NOMO-1 treated with DMSO at 0.1 percent for 48 hours (cell line): ENCODE measurements at regions not wholly inside any gene's neighbourhood (a gene's known extent, or its start where the extent isn't known, plus 50 kb on each side); places are given as distances from the start of the nearest gene placed in this dataset.

ENCODE experiments used
- DNase-seq: peaks from one replicate; lab custom pipeline; 2025; ENCODE audit not compliant: unreplicated experiment; lab: John Stamatoyannopoulos, UW

DNA sequence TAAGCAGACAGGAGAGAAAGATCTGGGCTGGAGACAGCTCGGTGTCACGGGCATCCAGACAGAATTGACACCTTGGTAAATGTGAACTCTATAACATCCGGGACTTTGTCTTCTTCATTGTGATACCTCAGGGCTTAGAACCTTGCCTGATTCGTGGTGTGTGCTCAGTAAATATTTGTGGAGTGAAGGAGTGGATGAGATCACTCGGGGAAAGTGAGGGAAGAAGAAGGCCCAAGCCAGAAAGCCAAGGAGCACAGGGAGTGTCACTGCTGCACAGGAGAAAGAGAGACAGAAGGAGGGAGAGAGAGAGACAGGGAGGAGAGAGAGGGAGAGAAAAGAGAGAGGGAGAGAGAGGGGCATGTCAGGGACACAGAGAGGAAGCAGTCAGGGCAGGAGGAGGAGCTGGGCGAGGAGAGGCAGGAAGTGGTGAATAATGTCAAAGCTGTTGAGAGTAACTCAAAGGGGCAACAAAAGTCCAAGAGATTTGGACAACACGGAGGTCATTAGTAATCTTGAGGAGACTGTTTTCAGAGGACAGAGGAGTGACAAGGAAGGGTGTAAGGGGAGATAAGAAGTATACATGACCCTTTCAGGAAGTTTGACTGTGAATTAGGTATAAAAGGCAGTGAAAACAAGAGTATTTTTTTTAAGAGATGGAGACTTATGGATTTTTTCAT lies 141.6 kb upstream of the MAX start:
- peak; percentile 2 for DNase-seq

DNA sequence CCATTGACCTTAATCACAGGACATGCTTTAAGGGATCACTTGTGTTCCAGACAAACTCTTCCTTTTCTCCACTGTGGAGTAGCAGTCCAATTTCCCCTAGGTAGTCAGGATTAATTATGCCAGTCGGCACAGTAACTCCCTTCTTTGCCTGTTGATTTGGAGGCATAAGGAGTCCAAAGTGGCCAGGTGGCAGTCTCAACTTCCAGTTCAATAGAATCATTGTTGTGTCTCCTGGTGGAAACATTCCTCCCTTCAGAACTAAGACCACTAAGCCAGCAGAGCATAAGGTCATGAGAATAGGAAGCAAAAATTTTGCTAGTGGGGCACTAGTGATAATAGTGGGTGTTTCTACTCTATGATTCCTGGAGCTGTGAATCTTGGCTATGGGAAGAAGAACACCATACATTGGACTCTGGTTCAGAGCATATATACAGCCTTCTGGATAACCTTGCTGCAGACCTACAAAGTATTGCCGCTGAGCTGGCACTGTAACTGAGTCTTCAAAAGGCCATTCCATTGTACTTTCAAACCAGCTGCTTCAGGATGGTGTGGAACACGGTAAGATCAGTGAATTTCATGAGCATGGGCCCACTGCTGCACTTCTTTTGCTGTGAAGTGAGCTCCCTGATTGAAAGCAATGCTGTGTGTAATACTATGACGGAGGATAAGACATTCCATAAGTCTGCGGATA lies 147.3 kb upstream of the MAX start:
- DNase-seq = no peak

DNA sequence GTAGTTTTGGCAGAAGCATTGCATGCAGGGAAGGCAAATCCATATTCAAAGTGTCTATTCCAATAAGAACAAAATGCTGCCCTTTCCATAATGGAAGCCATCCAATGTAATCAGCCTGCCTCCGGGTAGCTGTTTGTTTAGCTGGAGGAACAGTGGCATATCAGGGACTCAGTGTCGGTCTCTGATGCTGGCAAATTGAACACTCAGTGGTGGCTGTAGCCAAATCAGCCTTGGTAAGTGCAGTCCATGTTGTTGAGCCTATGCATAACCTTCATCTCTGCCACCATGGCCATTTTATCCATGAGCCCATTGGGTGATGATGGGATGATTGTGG lies 147.8 kb upstream of the MAX start:
- no peak for DNase-seq

DNA sequence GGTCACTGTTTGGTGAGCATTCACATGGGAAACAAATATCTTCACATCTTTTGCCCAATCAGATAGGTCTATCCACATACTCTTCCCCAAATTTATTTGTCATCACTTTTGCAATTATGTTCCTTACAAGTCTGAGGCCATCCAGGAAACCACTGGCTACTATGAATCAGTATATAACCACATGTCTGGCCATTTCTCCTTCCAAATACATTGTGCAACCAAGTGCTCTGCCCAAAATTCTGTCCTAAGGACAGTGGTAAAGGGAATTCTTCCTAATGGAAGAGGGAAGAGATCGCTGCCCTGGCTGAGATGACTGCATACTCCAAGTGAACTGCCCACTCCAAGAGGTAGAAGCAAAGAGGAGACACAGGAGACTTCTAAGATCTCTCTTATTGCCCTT lies 148.9 kb upstream of the MAX start:
- DNase-seq = no peak

DNA sequence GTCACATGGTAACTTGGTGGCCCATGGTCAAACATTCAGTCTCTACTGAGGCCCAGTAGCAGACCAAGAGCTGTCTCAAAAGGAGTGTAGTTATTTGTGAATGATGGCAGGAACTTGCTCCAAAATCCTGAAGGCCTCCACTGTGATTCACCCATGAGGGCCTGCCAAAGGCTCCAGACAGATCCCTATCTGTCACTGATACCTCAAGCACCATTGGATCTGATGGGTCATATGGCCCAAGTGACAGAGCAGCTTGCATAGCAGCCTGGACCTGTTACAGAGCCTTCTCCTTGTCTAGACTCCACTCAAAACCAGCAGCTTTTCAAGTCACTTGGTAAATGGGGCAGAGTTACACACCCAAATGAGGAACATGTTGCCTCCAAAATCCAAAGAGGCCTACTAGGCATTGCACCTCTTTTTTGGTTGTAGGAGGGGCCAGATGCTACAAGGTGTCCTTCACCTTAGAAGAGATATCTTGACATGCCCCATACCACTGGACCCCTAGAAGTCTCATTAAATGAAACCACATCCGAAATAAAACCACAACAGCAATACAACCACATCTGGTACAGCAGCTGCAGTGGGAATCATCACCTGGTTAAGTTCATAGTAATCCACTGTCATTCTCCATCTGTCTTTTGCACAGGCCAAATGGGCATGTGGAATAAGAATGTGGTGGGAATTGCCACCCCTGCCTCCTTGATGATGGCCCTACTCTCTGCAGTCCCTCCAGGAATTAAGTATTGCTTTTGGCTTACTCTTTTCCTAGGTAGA lies 150.4 kb upstream of the MAX start:
- DNase-seq = no peak

DNA sequence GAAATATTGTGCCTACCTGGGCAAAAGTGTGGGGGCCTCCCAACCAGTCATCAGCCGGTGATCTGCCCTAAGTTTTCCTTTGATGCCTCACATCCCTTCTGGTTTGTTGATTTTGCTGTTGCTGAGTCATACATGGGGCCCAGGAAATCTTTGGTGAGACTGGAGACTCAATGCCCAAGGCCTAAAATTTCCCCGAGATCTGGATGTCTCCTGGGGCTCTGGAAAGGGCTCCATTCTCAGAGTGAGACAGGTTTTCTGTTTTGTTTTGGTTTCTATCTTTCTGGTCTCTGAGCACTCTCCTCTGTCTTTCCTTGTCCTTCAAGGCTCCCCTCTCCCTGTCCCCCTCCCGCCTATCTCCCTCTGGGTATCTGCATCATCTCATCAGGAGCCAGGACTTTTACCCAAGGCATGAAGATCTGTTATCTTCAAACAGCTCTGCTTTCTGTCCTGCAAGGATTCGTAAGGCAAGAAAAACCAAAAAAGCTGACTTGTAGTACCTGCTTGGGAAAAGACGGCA lies 152.8 kb upstream of the MAX start:
- DNase-seq = no peak

DNA sequence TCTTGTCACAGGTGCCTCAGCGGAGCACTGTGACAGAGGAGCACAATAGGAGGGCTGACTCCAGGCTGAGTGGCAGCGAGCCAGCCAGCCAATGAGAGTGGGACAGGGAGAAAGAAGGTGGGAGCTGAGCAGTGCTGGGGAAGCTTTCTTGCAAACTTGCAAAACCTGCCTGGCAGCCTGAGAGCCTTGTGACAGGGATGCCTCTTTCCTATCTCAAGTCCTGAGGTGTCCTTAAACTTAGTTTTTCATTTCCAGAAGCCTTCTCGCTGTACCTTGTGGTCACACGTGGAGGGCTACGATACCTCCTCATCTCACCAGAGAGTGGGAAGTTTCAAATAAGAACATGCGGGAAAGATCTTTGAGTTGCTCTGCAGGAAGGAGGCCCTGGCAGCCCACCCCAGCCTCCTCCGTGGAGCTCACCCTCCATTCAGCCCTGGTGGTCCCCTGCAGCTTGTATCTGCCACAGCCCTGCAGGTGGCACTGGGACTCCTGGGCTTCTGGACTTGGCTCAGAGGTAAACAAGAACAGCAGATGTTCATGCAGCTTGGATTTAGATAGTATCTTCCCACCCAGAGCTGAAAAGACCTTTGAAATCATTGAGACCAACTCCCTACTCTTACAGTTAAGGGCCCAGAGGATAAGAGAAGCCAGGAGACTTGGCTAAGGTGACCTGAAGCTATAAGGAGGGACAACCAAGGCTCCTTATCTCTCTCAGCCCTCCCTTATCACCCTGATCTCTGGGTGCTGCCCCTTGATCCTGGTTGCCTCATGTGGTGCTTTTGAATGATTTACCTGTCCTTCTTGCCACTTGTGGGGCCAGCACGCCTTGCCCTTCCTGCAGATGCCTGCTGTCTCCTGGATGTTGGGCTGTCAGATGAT lies 153.5 kb upstream of the MAX start:
- no peak for DNase-seq

DNA sequence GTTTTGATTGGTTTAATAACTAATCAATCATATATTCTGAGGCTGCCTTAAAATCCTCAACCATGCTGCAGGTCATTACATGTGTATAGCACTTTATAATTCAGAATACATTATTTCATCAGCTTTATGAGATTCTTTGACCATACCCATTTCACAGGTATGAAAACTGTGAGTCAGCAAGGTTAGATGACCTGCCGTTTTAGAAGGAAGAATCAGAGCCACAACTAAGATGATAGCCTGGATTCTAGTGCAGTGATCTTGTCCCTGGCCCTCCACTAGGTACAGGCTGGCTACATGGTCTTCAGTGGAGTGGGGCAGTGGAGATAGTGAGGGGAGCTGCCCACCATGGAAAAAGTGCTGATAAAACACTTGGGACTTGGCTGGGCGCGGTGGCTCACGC lies 154.4 kb upstream of the MAX start:
- no peak for DNase-seq

DNA sequence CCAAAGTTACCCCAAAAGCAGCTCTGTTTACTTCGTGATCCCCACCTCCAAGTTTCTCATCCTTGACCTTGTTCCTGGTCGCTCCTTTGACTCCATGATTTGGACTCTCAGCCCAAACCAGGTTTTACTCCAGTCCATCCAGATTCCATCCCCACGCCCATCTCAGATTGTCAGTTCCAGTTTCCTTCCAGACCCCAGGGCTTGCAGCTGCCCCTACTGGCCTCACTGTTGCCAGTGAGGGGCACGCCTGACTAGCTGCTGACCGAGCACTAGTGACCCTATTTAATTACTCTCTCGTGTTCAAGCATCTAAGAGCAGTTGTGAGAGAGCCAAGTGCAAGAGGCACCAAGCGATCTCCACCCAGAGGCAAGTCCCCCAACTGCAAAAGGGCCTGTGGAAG lies 155.1 kb upstream of the FUT8 start:
- no peak for DNase-seq

DNA sequence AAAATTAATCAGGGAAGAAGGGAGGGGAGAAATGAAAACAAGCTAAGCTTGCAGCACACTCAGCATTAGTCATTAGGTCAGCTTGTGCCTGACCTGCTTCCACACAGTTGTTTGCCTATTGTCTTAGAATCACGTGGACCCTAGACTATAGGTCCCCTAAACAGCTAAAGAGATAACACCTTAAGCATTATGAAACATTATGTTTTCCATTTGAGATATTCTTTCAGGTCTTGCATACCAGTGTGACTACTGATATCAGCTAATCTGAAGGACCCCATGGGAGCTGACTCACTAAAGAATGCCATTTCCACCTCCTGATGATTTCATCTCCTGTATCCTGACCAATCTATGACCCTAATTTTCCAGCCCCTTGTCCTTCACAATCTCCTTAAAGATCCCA lies 154.1 kb upstream of the FUT8 start:
- DNase-seq = no peak

DNA sequence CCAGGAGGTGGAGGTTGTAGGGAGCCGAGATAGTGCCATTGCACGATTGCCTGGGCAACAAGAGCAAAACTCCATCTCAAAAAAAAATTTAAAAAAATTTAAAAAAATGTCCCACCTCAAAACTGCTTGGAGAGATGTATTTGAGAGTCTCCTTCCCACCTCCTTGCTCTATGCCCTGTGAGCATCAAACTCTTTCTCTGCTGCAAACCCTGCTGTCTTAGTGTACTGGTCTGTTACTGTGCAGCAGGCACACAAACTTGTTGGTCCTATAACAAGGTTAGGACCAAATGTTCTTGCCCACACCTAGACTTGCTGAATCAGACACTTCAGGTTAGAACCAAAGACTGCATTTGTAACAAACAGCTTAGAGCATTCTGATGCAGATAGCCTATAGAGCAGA lies 153.5 kb upstream of the FUT8 start:
- no peak for DNase-seq

DNA sequence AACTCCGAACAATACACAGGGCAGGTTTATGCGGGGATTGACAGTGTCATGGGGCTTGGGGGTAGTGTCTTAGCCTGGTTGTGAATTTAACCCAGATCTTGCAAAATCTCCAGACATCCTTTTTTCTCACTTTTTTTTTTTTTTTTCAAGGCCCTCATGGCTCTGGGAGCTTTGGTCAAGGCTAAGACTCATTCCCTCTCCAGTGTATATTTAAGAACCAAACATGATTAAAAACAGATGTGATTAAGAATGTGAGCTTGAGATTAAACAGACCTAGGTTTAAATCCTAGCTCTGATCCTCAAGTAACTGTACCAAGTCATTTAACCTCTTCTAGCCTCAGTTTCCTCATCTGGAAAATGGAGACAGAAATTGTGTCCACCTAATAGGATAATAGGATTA lies 151.7 kb upstream of the FUT8 start:
- DNase-seq = no peak

DNA sequence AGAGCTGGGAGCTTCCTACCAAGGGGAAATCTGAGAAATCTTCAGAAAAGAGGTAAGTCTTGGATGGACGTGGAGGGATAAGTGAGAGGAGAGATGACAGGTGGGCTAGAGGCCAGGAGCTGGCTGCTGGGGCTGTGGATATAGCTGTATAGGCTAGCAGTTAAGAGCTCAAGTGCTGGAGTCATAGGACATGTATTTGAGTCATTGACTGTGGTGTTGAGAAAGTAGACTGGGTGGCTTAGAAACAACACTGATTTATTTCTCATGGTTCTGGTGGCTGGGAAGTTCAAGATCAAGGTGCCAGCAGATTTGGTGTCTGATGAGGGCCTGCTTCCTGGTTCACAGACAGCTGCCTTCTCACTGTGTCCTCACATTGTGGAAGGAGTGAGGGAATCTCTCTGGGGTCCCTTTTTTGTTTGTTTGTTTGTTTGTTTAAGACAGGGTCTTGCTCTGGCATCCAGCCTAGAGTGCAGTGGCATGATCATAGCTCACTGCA lies 151.1 kb upstream of the FUT8 start:
- no peak for DNase-seq

DNA sequence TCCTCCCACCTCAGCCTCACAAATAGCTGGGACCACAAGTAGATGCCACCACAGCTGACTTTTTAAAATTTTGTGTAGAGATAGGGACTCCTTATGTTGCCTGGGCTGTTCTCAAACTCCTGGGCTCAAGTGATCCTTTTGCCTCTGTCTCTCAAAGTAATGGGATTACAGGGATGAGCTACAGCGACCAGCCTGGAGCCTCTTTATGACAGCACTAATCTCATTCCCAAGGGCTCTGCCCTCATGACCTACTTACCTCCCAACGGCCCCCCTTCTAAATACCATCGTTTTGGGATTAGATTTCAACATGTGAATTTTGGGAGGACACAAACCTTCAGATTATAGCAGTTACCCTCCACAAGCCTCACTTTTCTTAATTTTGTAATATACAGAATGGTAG lies 150.6 kb upstream of the FUT8 start:
- no peak for DNase-seq

DNA sequence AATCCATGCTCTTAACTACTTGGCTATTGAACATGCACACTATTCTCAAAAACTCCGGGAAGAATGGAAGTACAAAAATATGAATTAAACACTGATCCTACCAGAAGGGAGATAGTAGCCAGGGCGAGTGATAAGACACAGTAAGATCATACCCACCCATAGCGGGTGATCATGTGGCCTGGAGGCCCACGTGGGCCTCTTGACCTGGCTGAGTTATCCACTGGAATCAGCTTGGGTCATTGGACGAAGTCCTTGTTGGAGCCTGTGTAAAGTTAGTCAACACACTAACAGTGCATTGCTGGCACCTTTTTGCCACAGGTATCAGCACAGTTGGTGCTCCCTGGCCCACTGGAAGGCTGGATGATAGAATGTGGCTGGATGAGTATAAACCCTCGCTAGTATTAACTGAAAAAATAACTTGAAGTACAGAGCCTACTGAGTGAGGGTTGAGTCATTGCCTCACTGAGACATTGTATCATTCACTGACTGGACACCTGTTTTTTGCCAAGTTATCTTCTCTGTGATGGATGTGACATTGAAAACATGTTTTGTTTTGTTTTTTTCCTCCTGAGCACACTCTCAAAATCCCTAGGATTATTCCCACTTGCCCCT lies 149.2 kb upstream of the FUT8 start:
- DNase-seq = no peak

DNA sequence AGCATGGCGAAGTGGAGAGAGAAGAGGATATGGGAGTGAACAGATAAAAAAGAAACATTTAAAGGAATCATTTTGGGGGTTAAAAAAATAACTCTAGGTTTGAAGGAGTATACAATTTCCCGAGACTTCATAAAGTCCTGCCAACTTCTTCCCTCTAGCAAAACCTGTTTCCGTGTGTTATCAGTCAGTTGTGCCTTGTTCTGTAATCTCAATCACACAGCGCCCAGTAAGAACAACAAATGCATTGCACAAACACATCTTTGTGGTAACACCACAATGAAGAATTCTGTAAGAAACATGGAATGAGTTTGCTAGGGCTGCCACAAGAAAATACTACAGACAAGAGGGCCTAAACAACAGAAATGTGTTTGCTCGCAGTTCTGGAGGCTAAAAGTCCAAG lies 144.7 kb upstream of the FUT8 start:
- no peak for DNase-seq

DNA sequence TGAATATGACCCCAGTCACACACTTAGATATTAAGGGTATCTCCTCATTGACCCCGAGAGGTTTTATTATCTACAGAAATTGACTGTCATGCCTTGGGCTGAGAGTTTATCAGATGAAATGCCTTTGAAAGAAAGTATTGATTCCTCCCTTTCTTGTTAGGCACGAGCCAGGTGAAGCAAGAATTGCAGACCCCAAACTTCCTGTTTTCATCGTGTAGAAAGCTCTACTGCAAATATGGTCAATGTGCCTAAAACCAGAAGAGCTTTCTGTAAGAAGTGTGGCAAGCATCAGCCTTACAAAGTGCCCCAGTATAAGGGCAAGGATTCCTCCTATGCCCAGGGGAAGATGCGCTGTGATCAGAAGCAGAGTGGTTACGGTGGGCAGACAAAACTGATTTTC lies 143.9 kb upstream of the FUT8 start:
- DNase-seq = peak; percentile 55

DNA sequence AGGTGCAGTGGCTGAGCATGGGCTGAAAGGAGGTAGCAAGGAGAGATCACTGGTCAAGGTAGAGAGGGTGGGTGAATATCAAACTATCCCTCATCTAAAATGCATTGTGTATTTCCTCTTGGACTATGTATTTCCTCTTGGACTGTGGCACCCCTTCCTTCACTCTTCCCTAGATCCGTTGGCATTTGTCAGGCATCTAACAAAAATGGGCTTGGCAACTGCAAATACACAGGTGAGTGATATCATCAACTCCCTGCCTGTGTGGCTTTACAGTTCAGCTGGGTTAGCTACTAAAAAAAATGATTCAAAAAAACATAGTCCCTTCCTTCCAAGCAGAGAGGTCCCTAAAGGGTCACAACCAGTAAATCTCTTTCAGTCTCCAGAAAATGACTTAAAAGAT lies 142.8 kb upstream of the FUT8 start:
- no peak for DNase-seq

DNA sequence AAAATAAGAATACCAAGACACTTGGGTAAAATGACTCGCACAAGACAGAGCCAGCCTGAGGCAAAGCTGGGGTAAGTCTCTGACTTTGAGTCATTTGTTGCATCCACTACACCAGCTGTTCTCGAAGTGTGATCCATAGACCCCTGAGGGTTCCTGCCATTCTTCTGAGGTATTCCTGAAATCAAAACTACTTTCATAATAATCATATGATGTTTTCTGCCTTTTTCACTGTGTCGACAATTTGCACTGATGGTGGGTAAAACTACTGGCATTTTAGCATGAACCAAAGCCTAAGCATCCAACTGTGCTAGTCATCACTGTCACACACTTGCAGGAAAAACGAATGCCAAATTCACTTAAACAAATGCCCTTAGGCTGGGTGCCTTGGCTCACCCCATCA lies 135.5 kb upstream of the FUT8 start:
- no peak for DNase-seq

DNA sequence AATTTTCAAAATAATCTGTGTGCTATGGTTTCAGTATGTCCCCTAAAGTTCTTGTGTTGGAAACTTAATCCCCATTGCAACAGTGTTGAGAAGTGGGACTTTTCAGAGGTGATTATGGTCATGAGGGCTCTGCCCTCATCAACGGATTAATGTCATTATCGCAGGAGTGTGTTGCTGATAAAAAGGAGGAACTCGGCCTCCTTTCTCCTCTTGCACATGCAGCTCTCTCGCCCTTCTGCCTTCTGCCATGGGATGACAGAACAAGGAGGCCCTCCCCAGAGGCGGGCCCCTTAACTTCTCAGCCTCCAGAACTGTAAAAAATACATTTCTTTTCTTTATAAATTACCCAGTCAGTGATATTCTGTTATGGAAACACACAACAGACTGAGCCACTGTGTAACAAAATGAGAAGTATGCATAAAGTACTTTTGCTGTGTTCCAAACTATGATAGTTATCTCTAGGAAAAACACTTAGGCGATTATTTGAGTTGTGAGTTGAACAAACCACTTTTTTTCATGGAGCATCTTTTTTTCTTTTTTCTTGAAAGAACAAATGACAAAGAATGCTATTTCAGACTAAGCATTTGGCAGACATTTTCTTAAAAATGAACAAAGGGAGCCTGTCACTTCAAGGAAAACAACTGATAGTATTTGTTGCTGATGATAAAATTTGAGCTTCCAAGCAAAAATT lies 134.8 kb upstream of the FUT8 start:
- no peak for DNase-seq
